WTC11 (cell line): ENCODE measurements at regions not wholly inside any gene's neighbourhood (a gene's known extent, or its start where the extent isn't known, plus 50 kb on each side); places are given as distances from the start of the nearest gene placed in this dataset.

ENCODE experiments used
- CTCF ChIP-seq: fragments of 200-600 bp; IDR thresholded peaks from 2 replicates; pipeline ENCODE4 v1.8.0; 2022; ENCODE audit warnings: antibody characterized with exemption
- MAX ChIP-seq: sonication (generic); formaldehyde crosslinking; IDR thresholded peaks from 2 replicates; pipeline ENCODE4 v1.8.0; 2022; ENCODE audit warnings: mild to moderate bottlenecking, missing genetic modification reagents
- NFYB ChIP-seq: sonication (generic); formaldehyde crosslinking; conservative IDR thresholded peaks from 2 replicates; pipeline ENCODE4 v1.8.0; 2022; ENCODE audit warnings: low read depth, missing genetic modification reagents

- no peak for TF ChIP-seq CTCF
- TF ChIP-seq NFYB (CRISPR knock-in tag) = no peak
- TF ChIP-seq MAX (CRISPR knock-in tag) = no peak
These were observed 53.5 kb upstream of the MAP4K3 start for GRCh38 chr2:39490586-39490985.
